ENCODE measurements at regions not wholly inside any gene's neighbourhood (a gene's known extent, or its start where the extent isn't known, plus 50 kb on each side); places are given as distances from the start of the nearest gene placed in this dataset.

DNA sequence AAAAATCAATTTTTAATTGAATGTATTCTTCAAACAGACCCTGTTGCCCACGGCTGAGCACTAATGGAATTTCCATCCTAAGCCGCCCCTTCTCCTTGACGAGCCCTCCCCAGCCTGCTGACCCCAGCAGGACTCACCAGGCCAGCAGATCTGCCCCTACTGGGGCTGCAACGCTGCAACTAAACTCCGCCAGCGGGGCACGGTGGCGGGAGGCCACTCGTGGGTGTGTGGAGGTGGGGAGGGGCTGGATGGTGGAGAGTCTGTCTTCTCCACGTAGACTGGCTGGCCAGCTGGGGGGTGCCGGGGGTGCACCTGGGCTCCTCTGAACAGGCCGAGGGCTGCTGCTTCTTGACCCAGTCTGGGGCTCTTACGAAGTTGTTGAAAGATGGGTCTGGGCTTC is 67.8 kb downstream of the ENGASE start:
- Histone ChIP-seq H3K79me2 (ENCODE audit: insufficient read depth, low read length) (no peaks in the 10 kb centered on the region), H3K9me3 (ENCODE audit: insufficient read depth, low read depth, low read length) (no peaks in the 10 kb centered on the region), H3F3A (ENCODE audit: low read depth) (no peaks in the 10 kb centered on the region), H3K9ac (ENCODE audit: low read depth, low read length, poor library complexity, severe bottlenecking) (no peak overlapping the region), H3K9me2 (replicated peaks; ENCODE audit: low read depth, low read length) (no peaks in the 10 kb centered on the region), H3K4me3 (ENCODE audit: low read length, poor library complexity, severe bottlenecking) (no peak overlapping the region), H4K20me1 (ENCODE audit: insufficient read depth, low read length, poor library complexity, severe bottlenecking) (no peaks in the 10 kb centered on the region), H2AFZ (ENCODE audit: low read length) (no peak overlapping the region), H3K27me3 (ENCODE audit: insufficient read depth, low read length, poor library complexity, severe bottlenecking) (no peaks in the 10 kb centered on the region), H3K4me2 (ENCODE audit: low read depth, low read length, poor library complexity, severe bottlenecking) (no peak overlapping the region), H3K4me1 (ENCODE audit: insufficient read depth, low read length, poor library complexity, severe bottlenecking) (no peaks in the 10 kb centered on the region), H3K36me3 (ENCODE audit: insufficient read depth, low read length) (no peaks in the 10 kb centered on the region)
- TF ChIP-seq, protein P1, sequence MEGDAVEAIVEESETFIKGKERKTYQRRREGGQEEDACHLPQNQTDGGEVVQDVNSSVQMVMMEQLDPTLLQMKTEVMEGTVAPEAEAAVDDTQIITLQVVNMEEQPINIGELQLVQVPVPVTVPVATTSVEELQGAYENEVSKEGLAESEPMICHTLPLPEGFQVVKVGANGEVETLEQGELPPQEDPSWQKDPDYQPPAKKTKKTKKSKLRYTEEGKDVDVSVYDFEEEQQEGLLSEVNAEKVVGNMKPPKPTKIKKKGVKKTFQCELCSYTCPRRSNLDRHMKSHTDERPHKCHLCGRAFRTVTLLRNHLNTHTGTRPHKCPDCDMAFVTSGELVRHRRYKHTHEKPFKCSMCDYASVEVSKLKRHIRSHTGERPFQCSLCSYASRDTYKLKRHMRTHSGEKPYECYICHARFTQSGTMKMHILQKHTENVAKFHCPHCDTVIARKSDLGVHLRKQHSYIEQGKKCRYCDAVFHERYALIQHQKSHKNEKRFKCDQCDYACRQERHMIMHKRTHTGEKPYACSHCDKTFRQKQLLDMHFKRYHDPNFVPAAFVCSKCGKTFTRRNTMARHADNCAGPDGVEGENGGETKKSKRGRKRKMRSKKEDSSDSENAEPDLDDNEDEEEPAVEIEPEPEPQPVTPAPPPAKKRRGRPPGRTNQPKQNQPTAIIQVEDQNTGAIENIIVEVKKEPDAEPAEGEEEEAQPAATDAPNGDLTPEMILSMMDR (conservative IDR thresholded peaks at IDR 0.05; ENCODE audit: low read length), result no peak
- TF ChIP-seq EZH2phosphoT487 (IDR thresholded peaks at IDR 0.05; ENCODE audit: borderline replicate concordance), result no peak

DNA sequence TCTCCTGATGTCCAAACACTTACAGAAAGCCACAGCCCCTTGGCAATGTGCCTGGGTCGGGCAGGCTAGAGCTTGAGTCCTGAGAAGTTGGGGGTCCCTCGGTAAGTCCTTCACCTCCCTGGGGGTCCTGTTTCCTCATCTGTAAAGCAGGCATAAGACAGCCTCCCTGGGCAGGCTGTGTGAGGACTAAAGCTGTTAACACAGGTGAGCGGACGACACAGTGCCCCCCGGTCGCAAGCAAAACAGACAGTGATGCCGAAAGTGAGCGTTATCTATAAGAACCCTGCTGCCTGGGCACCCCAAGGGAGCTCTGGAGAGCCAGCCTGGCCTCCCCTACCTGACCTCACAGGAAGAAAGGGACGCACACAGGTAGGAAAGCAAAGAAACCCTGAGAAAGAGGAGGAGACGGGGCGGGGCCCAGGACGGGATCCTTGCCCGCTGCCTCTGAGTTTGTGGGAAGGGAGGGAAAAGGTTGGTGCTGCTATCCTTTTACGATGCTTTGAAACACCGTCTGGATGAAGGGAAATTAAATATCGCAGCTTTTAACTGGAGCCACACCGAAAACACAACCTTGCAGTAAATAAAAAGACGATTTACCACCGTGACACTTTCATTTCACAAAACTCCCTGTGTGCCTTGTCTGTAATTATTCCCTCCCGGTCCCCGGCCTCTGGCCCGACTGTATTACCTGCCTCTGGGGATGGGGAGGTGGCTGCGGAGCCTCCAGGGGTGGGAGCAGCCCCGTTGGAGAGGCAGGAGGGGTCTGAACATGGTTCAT is 67.1 kb downstream of the ENGASE start:
- no peaks in the 10 kb centered on the region for H3F3A ChIP-seq (ENCODE audit: low read depth)
- H3K4me3 ChIP-seq (ENCODE audit: low read length, poor library complexity, severe bottlenecking), result no peak overlapping the region
- no peaks in the 10 kb centered on the region for H3K27me3 ChIP-seq (ENCODE audit: insufficient read depth, low read length, poor library complexity, severe bottlenecking)
- H3K9ac ChIP-seq (ENCODE audit: low read depth, low read length, poor library complexity, severe bottlenecking), result no peak overlapping the region
- no peaks in the 10 kb centered on the region for H3K79me2 ChIP-seq (ENCODE audit: insufficient read depth, low read length)
- no peaks in the 10 kb centered on the region for H4K20me1 ChIP-seq (ENCODE audit: insufficient read depth, low read length, poor library complexity, severe bottlenecking)
- H3K4me1 ChIP-seq (ENCODE audit: insufficient read depth, low read length, poor library complexity, severe bottlenecking), result no peaks in the 10 kb centered on the region
- no peak overlapping the region for H2AFZ ChIP-seq (ENCODE audit: low read length)
- H3K36me3 ChIP-seq (ENCODE audit: insufficient read depth, low read length), result no peaks in the 10 kb centered on the region
- TF ChIP-seq, protein P1 (conservative IDR thresholded peaks at IDR 0.05; ENCODE audit: low read length), result no peak
- TF ChIP-seq EZH2phosphoT487 (IDR thresholded peaks at IDR 0.05; ENCODE audit: borderline replicate concordance), result no peak
- no peaks in the 10 kb centered on the region for H3K9me3 ChIP-seq (ENCODE audit: insufficient read depth, low read depth, low read length)
- H3K4me2 ChIP-seq (ENCODE audit: low read depth, low read length, poor library complexity, severe bottlenecking), result no peak overlapping the region
- H3K9me2 ChIP-seq (replicated peaks; ENCODE audit: low read depth, low read length), result no peaks in the 10 kb centered on the region

DNA sequence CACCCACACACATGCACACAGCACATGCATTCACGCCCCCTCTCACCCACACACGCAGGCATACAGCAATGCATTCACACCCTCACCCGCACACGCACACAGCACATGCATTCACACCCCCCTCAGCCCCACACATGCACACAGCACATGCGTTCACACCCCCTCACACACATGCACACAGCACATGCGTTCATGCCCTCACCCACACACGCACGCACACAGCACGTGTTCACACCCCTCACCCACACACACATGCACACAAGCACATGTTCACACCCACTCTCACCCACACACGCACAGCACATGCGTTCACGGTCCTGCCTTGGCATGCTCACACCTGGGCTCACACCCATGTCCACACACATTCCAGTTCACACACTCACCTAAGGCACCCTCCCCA is 64.2 kb downstream of the ENGASE start:
- H3K4me3 ChIP-seq (ENCODE audit: low read length, poor library complexity, severe bottlenecking), result no peak overlapping the region
- H3F3A ChIP-seq (ENCODE audit: low read depth), result no peaks in the 10 kb centered on the region
- no peak overlapping the region for H2AFZ ChIP-seq (ENCODE audit: low read length)
- TF ChIP-seq EZH2phosphoT487 (IDR thresholded peaks at IDR 0.05; ENCODE audit: borderline replicate concordance), result no peak
- TF ChIP-seq, protein P1 (conservative IDR thresholded peaks at IDR 0.05; ENCODE audit: low read length), result no peak
- H3K9ac ChIP-seq (ENCODE audit: low read depth, low read length, poor library complexity, severe bottlenecking), result no peak overlapping the region
- no peak overlapping the region for H3K4me2 ChIP-seq (ENCODE audit: low read depth, low read length, poor library complexity, severe bottlenecking)
- H3K36me3 ChIP-seq (ENCODE audit: insufficient read depth, low read length), result no peaks in the 10 kb centered on the region
- H3K4me1 ChIP-seq (ENCODE audit: insufficient read depth, low read length, poor library complexity, severe bottlenecking), result no peaks in the 10 kb centered on the region
- no peaks in the 10 kb centered on the region for H3K9me2 ChIP-seq (replicated peaks; ENCODE audit: low read depth, low read length)
- no peaks in the 10 kb centered on the region for H3K79me2 ChIP-seq (ENCODE audit: insufficient read depth, low read length)
- H4K20me1 ChIP-seq (ENCODE audit: insufficient read depth, low read length, poor library complexity, severe bottlenecking), result no peaks in the 10 kb centered on the region
- no peaks in the 10 kb centered on the region for H3K27me3 ChIP-seq (ENCODE audit: insufficient read depth, low read length, poor library complexity, severe bottlenecking)
- no peaks in the 10 kb centered on the region for H3K9me3 ChIP-seq (ENCODE audit: insufficient read depth, low read depth, low read length)
